HEK293 (cell line): ENCODE measurements at regions not wholly inside any gene's neighbourhood (a gene's known extent, or its start where the extent isn't known, plus 50 kb on each side); places are given as distances from the start of the nearest gene placed in this dataset.

Source experiments
- ZNF175 ChIP-seq: fragments of 450-650 bp; formaldehyde crosslinking; IDR thresholded peaks from 2 replicates; pipeline ENCODE4 v1.5.1; 2016; ENCODE audit warnings: missing biosample characterization, missing genetic modification characterization
- ZNF24 ChIP-seq: fragments of 450-650 bp; formaldehyde crosslinking; IDR thresholded peaks from 2 replicates; pipeline ENCODE4 v1.5.1; 2016; ENCODE audit warnings: missing biosample characterization, missing genetic modification characterization
- TF ChIP-seq, protein P1 (sequence below): fragments of 450-650 bp; formaldehyde crosslinking; IDR thresholded peaks from 2 replicates; pipeline ENCODE4 v1.5.1; 2016; ENCODE audit warnings: missing biosample characterization, missing genetic modification characterization

DNA sequence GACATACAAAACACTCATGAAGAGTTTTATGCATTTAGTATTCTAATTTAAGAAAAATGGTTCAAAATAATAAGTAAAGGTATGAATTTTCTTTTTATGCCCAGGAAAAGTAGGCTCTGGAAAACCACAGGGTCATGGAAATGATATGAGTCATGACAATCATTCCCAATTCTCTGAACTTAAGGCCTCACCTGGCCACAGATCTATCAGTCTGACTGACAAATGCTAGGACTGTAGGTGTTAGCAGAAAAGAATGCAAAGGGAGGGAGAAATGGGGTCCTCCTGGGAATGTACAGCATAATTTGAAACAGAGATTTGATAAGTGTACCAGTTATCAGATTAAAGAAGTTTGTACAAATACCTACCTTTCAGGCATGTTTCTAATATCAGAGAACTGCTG lies 270.5 kb upstream of the ARSJ start:
- TF ChIP-seq, protein P1, sequence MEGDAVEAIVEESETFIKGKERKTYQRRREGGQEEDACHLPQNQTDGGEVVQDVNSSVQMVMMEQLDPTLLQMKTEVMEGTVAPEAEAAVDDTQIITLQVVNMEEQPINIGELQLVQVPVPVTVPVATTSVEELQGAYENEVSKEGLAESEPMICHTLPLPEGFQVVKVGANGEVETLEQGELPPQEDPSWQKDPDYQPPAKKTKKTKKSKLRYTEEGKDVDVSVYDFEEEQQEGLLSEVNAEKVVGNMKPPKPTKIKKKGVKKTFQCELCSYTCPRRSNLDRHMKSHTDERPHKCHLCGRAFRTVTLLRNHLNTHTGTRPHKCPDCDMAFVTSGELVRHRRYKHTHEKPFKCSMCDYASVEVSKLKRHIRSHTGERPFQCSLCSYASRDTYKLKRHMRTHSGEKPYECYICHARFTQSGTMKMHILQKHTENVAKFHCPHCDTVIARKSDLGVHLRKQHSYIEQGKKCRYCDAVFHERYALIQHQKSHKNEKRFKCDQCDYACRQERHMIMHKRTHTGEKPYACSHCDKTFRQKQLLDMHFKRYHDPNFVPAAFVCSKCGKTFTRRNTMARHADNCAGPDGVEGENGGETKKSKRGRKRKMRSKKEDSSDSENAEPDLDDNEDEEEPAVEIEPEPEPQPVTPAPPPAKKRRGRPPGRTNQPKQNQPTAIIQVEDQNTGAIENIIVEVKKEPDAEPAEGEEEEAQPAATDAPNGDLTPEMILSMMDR (tag by site-specific recombination): no peak
- TF ChIP-seq ZNF175 (tag by site-specific recombination) (no peak), ZNF24 (tag by site-specific recombination) (no peak)
